GM12872 (cell line): ENCODE measurements at regions not wholly inside any gene's neighbourhood (a gene's known extent, or its start where the extent isn't known, plus 50 kb on each side); places are given as distances from the start of the nearest gene placed in this dataset.

Experiments
- TF ChIP-seq, protein P1 (sequence below): IDR thresholded peaks from 3 replicates; pipeline ENCODE4 v1.5.1; 2011; ENCODE audit warnings: low read depth, mild to moderate bottlenecking, low read length, moderate library complexity; ENCODE audit not compliant: insufficient read depth

DNA sequence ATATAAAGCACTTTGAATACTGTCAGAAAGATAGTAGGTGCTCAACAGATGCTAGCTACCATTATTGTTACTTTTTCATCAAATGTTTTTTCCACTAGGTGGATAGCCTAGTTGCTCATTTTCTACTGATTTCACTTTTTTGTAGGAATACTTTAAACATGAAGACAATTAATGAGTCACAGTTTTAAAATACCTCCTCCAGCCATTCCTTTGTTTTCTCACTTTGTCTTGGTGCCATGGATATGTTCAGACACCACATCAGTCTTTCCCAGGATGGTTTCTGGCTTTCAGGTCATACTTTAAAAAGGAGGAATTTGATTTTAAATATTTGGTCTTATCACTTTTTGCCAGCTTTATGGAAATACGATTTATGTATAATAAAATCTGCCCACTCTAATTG is 147.1 kb upstream of the MGMT start:
- TF ChIP-seq, protein P1, sequence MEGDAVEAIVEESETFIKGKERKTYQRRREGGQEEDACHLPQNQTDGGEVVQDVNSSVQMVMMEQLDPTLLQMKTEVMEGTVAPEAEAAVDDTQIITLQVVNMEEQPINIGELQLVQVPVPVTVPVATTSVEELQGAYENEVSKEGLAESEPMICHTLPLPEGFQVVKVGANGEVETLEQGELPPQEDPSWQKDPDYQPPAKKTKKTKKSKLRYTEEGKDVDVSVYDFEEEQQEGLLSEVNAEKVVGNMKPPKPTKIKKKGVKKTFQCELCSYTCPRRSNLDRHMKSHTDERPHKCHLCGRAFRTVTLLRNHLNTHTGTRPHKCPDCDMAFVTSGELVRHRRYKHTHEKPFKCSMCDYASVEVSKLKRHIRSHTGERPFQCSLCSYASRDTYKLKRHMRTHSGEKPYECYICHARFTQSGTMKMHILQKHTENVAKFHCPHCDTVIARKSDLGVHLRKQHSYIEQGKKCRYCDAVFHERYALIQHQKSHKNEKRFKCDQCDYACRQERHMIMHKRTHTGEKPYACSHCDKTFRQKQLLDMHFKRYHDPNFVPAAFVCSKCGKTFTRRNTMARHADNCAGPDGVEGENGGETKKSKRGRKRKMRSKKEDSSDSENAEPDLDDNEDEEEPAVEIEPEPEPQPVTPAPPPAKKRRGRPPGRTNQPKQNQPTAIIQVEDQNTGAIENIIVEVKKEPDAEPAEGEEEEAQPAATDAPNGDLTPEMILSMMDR: no peak

DNA sequence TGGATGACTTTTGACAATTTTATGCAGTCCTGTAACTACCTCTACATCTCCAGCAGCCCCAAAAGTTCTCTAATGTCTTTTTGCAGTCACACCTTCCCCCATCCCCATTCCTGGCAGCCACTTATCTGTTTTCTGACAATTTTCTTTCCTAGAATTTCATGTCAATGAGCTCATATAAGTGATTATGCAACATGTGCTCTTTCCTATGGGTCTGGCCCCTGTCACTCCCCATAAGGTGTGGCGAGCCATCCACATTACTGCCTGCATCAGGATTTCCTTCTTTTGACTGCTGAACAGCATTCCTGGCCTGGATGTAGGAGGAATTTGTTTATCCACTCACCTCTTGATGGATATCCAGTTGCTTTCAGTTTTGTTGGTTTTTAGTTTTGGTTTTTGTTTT is 146.7 kb upstream of the MGMT start:
- TF ChIP-seq, protein P1: no peak

DNA sequence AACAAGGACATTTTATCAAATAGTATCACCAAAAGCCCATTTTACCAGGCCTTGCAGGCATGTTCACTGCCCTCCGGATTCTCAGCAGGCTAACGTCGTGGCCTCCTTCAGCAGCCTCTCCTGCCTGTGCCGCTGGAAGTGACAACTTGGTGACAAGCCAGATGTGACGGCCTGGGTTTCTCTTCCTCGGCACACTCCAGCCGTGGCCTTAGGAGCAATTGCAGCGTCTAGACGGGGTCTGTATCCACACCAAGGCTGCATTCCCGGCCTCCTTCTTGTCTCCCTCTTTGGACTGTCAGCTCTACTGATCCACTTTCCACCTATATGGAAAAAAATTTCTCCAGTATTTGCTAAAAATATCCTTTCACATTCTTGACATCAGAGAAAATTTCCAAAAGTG is 145.3 kb upstream of the MGMT start:
- TF ChIP-seq, protein P1: no peak

DNA sequence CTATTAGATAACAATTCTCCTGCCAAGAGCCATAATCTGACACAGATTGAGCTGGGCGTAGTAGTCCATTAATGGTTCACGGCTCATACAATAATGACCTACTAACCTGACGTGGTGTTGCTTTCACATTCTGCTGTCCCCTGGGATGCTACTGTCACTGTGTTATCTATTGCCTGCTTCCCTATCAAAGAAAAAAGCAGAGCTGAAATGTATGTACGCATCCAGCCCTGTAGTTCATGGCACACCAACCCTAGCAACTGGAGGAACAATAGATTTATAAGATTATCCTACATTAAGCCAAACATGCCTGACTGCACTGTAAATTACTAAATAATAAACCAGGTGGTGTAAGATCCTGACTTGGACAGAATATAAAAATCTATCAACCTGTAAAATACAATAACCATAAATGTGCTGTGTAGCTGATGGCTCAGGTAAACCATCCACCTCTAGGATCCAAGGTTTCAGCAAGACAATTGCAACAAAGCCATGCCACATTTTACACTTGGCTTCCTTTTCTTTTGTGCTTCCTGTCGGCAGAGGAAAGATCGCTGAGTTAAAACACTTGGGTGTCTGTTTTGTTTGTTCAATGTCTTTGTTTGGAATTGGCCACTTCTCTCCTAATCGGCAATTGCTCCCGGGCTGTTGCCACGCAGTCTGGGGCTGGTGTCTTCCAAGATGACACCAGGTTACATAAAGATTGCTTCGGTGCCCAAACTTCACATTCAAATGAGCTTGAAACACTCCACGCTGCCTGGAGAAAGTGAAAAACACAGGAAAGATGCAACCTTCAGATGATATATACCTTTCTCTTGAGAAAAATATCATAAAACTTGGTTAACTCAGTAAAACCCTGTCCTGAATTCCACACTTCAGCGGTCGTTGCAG is 143.9 kb upstream of the MGMT start:
- TF ChIP-seq, protein P1: no peak

DNA sequence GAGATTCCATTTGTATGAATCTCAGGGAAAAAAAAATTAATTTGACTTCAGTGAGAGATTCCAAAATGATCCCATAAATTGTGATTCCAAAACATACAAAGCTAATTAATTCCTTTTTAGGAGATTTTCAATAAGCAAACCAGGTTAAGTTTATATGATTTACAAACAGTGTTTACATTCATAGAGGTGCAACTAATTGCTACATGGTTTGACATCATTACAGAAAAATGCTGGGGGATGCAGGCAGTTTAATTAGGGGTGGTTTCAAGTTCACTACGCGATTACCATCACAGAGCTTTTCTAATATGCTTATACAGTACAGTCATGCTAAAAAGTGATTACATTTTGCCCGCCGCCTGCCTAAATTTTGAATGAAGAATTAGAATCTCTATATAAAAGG is 143.2 kb upstream of the MGMT start:
- TF ChIP-seq, protein P1: no peak

DNA sequence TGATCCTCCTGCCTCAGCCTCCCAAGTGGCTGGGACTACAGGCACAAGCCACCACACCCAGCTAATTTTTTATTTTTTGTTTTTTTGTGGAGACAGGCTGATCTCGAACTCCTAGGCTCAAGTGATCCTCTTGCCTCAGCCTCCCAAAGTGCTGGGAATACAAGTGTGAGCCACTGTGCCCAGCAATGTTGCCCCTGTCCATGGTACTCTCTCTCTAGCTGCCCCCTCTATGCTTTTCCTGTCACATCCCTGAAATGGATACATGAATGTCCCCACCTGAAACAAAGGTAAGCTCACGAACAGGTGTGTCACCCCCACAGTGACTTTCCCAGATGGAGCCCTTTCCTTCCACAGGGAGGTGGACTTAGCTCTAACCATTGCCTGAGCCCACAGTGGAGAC is 141.1 kb upstream of the MGMT start:
- TF ChIP-seq, protein P1: no peak

DNA sequence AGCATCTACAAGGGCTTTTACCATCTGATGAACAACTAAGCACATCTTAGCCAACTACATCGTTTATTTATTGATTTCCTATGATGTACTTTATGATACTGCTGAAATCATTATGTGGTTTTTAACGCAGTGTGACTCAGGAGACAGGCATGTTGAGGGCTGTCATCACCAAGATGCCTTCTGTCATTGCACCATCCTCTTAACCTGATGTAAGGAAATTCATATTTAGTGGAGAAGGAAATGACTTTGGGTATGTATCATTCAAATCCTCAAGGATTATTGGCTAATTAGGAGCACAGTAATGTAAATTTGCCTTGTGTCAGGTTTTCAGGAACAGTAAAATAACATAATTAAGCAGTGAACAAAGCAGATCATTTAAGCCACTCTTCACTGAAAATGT is 138.5 kb upstream of the MGMT start:
- TF ChIP-seq, protein P1: no peak
